ENCODE measurements at regions not wholly inside any gene's neighbourhood (a gene's known extent, or its start where the extent isn't known, plus 50 kb on each side); places are given as distances from the start of the nearest gene placed in this dataset.

DNA sequence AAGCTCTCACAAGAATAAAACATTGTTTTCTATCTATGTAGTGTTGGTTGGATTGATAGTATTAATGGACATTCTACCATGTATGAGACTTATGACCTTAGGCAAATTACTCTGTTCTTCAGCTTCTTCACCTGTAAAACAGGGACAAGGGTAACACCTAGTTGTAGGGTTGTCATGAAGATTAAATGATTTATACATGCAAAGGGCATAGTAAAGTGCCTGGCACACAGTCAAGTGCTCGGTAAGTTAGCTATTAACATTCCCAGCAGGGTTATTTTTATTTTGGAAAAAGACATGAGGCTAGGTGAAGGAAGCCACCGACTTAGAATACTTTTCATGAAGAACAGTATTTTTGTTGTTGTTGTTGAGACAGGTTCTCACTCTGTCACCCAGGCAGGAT, 71.2 kb upstream of the PLXNC1 start:
- TF ChIP-seq, protein P1, sequence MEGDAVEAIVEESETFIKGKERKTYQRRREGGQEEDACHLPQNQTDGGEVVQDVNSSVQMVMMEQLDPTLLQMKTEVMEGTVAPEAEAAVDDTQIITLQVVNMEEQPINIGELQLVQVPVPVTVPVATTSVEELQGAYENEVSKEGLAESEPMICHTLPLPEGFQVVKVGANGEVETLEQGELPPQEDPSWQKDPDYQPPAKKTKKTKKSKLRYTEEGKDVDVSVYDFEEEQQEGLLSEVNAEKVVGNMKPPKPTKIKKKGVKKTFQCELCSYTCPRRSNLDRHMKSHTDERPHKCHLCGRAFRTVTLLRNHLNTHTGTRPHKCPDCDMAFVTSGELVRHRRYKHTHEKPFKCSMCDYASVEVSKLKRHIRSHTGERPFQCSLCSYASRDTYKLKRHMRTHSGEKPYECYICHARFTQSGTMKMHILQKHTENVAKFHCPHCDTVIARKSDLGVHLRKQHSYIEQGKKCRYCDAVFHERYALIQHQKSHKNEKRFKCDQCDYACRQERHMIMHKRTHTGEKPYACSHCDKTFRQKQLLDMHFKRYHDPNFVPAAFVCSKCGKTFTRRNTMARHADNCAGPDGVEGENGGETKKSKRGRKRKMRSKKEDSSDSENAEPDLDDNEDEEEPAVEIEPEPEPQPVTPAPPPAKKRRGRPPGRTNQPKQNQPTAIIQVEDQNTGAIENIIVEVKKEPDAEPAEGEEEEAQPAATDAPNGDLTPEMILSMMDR (IDR thresholded peaks at IDR 0.05): no peak
- no peak for TF ChIP-seq POLR2A (IDR thresholded peaks at IDR 0.05)

Measured in esophagus squamous epithelium (tissue), 4 donors.